ENCODE measurements at regions not wholly inside any gene's neighbourhood (a gene's known extent, or its start where the extent isn't known, plus 50 kb on each side); places are given as distances from the start of the nearest gene placed in this dataset.
"Not testable (repeated sequence)": the region's sequence is repeated elsewhere in the genome, so short reads cannot be mapped to it uniquely, and the experiment has no call there.

DNA sequence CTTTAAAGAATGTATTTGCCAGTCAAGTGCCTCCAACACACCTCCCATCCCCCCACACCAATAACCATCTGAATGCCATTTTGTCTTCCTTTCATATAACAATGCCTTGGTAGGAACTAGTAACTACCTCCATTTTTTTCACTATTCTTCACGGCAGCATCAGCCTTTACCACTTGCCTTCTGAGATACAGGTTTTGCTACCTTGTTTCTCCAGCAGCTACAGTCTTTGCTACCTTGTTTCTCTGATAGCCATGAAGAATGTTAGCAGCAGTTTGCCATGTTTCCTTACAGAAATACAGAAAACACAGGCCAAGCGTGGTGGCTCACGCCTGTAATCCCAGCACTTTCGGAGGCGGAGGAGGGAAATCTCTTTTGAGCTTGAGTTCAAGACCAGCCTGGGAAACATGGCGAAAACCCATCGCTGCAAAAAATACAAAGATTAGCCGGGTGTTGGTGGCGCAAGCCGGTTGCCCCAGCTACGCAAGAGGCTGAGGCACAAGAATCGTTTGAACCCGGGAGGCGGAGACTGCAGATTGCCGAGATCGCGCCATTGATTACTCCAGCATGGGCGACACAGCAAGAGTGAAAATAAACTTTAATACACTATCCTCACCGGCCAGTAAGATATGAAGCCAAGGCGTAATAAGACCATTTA is 100.9 kb downstream of the HFE start:
- Histone ChIP-seq H3K27ac (ENCODE audit: low read depth in 1 of 2, low read length in 1 of 2) (peak overlapping the region; percentile 78 to 90), H3K27me3 (ENCODE audit: control insufficient read depth in 3 of 3, insufficient read depth in 3 of 3, low read length in 2 of 3) (no peaks in the 10 kb centered on the region), H3K9ac (ENCODE audit: insufficient read depth in 1 of 2, low read length in 2 of 2) (peak overlapping the region; percentile 82 to 90), H3K4me1 (ENCODE audit: control insufficient read depth in 5 of 5, insufficient read depth in 5 of 5, low read length in 5 of 5) (peaks cover 0 to 11% (median 7%) of the 10 kb centered on the region in 5 donors), H3K9me3 (ENCODE audit: control insufficient read depth in 4 of 4, insufficient read depth in 3 of 4, low read length in 3 of 4) (peaks cover 0 to 5% (median 0%) of the 10 kb centered on the region in 4 donors), H3K36me3 (ENCODE audit: control insufficient read depth in 4 of 4, insufficient read depth in 4 of 4, low read length in 4 of 4) (no peaks in the 10 kb centered on the region), H3K4me3 (peak overlapping the region; percentile 50)
- ATAC-seq (ENCODE audit: insufficient read depth, low FRiP score) (no peak), DNase-seq (peak; percentile 72 to 79 (median 79))
- TF ChIP-seq, protein P1, sequence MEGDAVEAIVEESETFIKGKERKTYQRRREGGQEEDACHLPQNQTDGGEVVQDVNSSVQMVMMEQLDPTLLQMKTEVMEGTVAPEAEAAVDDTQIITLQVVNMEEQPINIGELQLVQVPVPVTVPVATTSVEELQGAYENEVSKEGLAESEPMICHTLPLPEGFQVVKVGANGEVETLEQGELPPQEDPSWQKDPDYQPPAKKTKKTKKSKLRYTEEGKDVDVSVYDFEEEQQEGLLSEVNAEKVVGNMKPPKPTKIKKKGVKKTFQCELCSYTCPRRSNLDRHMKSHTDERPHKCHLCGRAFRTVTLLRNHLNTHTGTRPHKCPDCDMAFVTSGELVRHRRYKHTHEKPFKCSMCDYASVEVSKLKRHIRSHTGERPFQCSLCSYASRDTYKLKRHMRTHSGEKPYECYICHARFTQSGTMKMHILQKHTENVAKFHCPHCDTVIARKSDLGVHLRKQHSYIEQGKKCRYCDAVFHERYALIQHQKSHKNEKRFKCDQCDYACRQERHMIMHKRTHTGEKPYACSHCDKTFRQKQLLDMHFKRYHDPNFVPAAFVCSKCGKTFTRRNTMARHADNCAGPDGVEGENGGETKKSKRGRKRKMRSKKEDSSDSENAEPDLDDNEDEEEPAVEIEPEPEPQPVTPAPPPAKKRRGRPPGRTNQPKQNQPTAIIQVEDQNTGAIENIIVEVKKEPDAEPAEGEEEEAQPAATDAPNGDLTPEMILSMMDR (IDR thresholded peaks at IDR 0.05; ENCODE audit: control extremely low read depth, extremely low read depth): no peak
- 10 to 13% methylated on average over 20 of the region's 20 CpGs for WGBS, 2 donors

DNA sequence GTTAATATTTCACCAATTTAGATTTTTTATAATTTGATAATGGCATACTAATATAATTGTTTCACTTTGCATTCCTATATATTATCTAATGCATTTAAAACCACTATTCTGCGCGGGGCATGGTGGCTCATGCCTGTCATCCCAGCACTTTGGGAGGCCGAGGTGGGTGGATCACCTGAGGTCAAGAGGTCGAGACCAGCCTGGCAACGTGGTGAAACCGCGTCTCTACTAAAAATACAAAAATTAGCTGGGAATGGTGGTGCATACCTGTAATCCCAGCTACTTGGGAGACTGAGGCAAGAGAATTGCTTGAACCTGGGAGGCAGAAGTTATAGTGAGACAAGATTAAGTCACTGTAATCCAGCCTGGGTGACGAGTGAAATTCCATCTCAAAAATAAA is 104.3 kb downstream of the HFE start:
- not testable (repeated sequence) for DNase-seq; H3K27me3 ChIP-seq (ENCODE audit: control insufficient read depth in 3 of 3, insufficient read depth in 3 of 3, low read length in 2 of 3); ATAC-seq (ENCODE audit: insufficient read depth, low FRiP score); H3K9me3 ChIP-seq (ENCODE audit: control insufficient read depth in 4 of 4, insufficient read depth in 3 of 4, low read length in 3 of 4); H3K9ac ChIP-seq (ENCODE audit: insufficient read depth in 1 of 2, low read length in 2 of 2); H3K27ac ChIP-seq (ENCODE audit: low read depth in 1 of 2, low read length in 1 of 2); H3K4me3 ChIP-seq; H3K36me3 ChIP-seq (ENCODE audit: control insufficient read depth in 4 of 4, insufficient read depth in 4 of 4, low read length in 4 of 4)
- 92% methylated on average over 8 of the region's 8 CpGs for WGBS, 2 donors
- H3K4me1 ChIP-seq (ENCODE audit: control insufficient read depth in 5 of 5, insufficient read depth in 5 of 5, low read length in 5 of 5): peaks cover 0 to 19% (median 8%) of the 10 kb centered on the region in 5 donors

DNA sequence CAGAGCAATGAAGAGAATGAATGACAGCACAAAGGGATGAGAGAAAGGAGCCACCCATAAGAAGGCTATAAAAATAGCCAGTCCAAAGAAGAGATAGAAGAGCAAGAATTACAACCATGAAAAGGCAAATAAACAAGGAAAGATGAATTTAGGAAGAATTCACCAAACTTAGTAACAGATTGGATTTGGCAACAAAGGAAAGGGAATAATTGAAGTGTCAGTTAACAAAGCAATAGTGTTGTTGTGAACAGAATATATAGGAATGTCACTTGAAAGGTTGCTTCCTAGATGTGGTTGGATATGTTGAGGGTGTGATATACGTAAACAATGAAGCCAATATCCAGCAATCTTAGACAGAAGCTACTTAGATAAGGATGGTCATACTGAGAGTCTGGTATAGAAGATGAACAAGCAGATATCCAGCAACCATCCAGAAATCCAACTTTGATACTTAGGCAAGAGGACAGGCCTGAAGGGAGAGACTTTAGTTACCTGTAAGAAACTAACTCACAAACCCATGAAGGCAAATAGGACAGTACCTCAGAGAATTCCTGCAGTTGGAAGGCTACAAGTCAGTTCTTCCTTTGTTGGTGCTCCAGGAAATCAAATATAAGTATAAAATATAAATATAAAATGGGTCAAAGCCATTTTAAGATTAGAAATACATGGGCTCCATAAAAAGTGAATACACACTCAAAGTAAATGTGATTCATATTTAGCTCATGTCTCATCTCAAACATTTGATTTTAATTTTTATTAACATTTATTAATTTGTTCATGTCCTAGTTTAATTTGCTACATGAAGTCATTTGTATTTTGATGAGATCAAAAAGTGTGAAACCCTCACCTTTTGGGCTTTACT is 106.5 kb downstream of the HFE start:
- Histone ChIP-seq H3K27me3 (ENCODE audit: control insufficient read depth in 3 of 3, insufficient read depth in 3 of 3, low read length in 2 of 3) (no peaks in the 10 kb centered on the region), H3K9ac (ENCODE audit: insufficient read depth in 1 of 2, low read length in 2 of 2) (no peak overlapping the region), H3K4me3 (no peak overlapping the region), H3K36me3 (ENCODE audit: control insufficient read depth in 4 of 4, insufficient read depth in 4 of 4, low read length in 4 of 4) (no peaks in the 10 kb centered on the region), H3K27ac (ENCODE audit: low read depth in 1 of 2, low read length in 1 of 2) (no peak overlapping the region), H3K9me3 (ENCODE audit: control insufficient read depth in 4 of 4, insufficient read depth in 3 of 4, low read length in 3 of 4) (peaks cover 0 to 3% (median 0%) of the 10 kb centered on the region in 4 donors), H3K4me1 (ENCODE audit: control insufficient read depth in 5 of 5, insufficient read depth in 5 of 5, low read length in 5 of 5) (peaks cover 0 to 27% (median 3%) of the 10 kb centered on the region in 5 donors)
- DNase-seq (no peak), ATAC-seq (ENCODE audit: insufficient read depth, low FRiP score) (no peak)
- 98% methylated on average over 1 of the region's 1 CpG for WGBS, 2 donors
- TF ChIP-seq, protein P1 (IDR thresholded peaks at IDR 0.05; ENCODE audit: control extremely low read depth, extremely low read depth): no peak

- TF ChIP-seq, protein P1 (IDR thresholded peaks at IDR 0.05; ENCODE audit: control extremely low read depth, extremely low read depth): no peak
- Histone ChIP-seq H3K9ac (ENCODE audit: insufficient read depth in 1 of 2, low read length in 2 of 2) (peak overlapping the region in 1 of 2 donors; percentile 90), H3K27me3 (ENCODE audit: control insufficient read depth in 3 of 3, insufficient read depth in 3 of 3, low read length in 2 of 3) (no peaks in the 10 kb centered on the region), H3K4me1 (ENCODE audit: control insufficient read depth in 5 of 5, insufficient read depth in 5 of 5, low read length in 5 of 5) (peaks cover 0 to 27% (median 4%) of the 10 kb centered on the region in 5 donors), H3K4me3 (no peak overlapping the region), H3K9me3 (ENCODE audit: control insufficient read depth in 4 of 4, insufficient read depth in 3 of 4, low read length in 3 of 4) (peaks cover 0 to 3% (median 0%) of the 10 kb centered on the region in 4 donors), H3K36me3 (ENCODE audit: control insufficient read depth in 4 of 4, insufficient read depth in 4 of 4, low read length in 4 of 4) (no peaks in the 10 kb centered on the region), H3K27ac (ENCODE audit: low read depth in 1 of 2, low read length in 1 of 2) (peak overlapping the region in 1 of 2 donors; percentile 88)
- no peak for DNase-seq
- no peak for ATAC-seq (ENCODE audit: insufficient read depth, low FRiP score)
- 72 to 82% methylated on average over 3 of the region's 3 CpGs for WGBS, 2 donors
These were observed 107.1 kb downstream of the HFE start for GRCh38 chr6:26194329-26194701.
